HepG2 (cell line): ENCODE measurements at regions not wholly inside any gene's neighbourhood (a gene's known extent, or its start where the extent isn't known, plus 50 kb on each side); places are given as distances from the start of the nearest gene placed in this dataset.

ENCODE experiments used
- ATAC-seq: fragments of 200-7000 bp; cut with Tn5 transposase; 3 replicates; pipeline ENCODE4 v1.9.1; 2020; ENCODE audit warnings: mild to moderate bottlenecking, moderate library complexity
- BruUV-seq: library from RNA; stranded (reverse); fragments of 400-500 nt; replicated peaks from 2 replicates; lab custom pipeline; 2021; lab: Mats Ljungman, UMichigan
- CTCF ChIA-PET: fragments of 300-600 bp; formaldehyde crosslinking; extraction: SDS; loops from one replicate; lab custom pipeline; 2021; ENCODE audit warnings: low total read pairs, inconsistent platforms, low intra/inter-chr PET ratio; lab: Yijun Ruan, JAX
- POLR2A ChIA-PET: fragments of 350-600 bp; sonication (Branson Sonifier 250); formaldehyde crosslinking; loops from one replicate; lab custom pipeline; 2020; ENCODE audit warnings: antibody characterized with exemption, inconsistent platforms; lab: Yijun Ruan, JAX
- DNase-seq: peaks from one replicate; pipeline ENCODE4 v3.0.0-alpha.2; 2015; ENCODE audit warnings: low spot score
- FAIRE-seq: peaks from 3 replicates; lab custom pipeline; 2011; peaks lifted over from hg19 to GRCh38; lab: Jason Lieb, UNC
- H2AFZ ChIP-seq: one replicate; pipeline ENCODE4 v1.6.1; 2011; ENCODE audit warnings: low read length, inconsistent platforms
- H3K27ac ChIP-seq: fragments of 300-600 bp; 3 replicates; pipeline ENCODE4 v1.8.0; 2011; ENCODE audit warnings: mixed run types, mild to moderate bottlenecking, mixed read lengths, low read length, inconsistent platforms; ENCODE audit not compliant: insufficient read depth; ENCODE audit errors: extremely low read length
- H3K27me3 ChIP-seq, 2 experiments: fragments of 200-600 bp in 1 of 2; 2 replicates in 1 of 2; 3 replicates in 1 of 2; pipeline versions ENCODE4 v1.6.0 to v1.8.0; 2011; ENCODE audit warnings: low read length in 2 of 2, mild to moderate bottlenecking in 2 of 2, moderate library complexity in 2 of 2, inconsistent platforms in 1 of 2; ENCODE audit not compliant: insufficient read depth in 2 of 2, control insufficient read depth in 1 of 2
- H3K36me3 ChIP-seq, 2 experiments: fragments of 200-600 bp in 1 of 2; replicated peaks in 1 of 2; 2 replicates in 1 of 2; 3 replicates in 1 of 2; pipeline versions ENCODE4 v1.5.1 to v1.8.0; 2011; ENCODE audit warnings: low read length in 2 of 2, inconsistent platforms in 1 of 2; ENCODE audit not compliant: insufficient read depth in 2 of 2, control insufficient read depth in 1 of 2
- H3K4me1 ChIP-seq: 2 replicates; pipeline ENCODE4 v1.5.1; 2012; ENCODE audit warnings: low read length, inconsistent platforms; ENCODE audit not compliant: insufficient read depth
- H3K4me2 ChIP-seq: 2 replicates; pipeline ENCODE4 v1.6.0; 2011; ENCODE audit warnings: low read depth, low read length, inconsistent platforms
- H3K4me3 ChIP-seq, 3 experiments: fragments of 200-600 bp in 1 of 3; sonication (generic), shearing (Covaris generic) in 1 of 3; replicated peaks in 1 of 3; 2 replicates each; pipeline ENCODE4 v1.5.1; 2011 to 2016; ENCODE audit warnings: low read length in 3 of 3, inconsistent platforms in 2 of 3, low read depth in 2 of 3, mild to moderate bottlenecking in 2 of 3, control low read depth in 1 of 3, mixed read lengths in 1 of 3; ENCODE audit not compliant: insufficient read depth in 1 of 3
- H3K79me2 ChIP-seq: one replicate; pipeline ENCODE4 v1.6.1; 2011; ENCODE audit warnings: low read length, inconsistent platforms; ENCODE audit not compliant: insufficient read depth
- H3K9ac ChIP-seq: 2 replicates; pipeline ENCODE4 v1.6.0; 2011; ENCODE audit warnings: mild to moderate bottlenecking, low read depth, low read length, inconsistent platforms; ENCODE audit not compliant: insufficient read depth
- H3K9me3 ChIP-seq: 2 replicates; pipeline ENCODE4 v1.5.1; 2012; ENCODE audit warnings: mild to moderate bottlenecking, low read length
- H4K20me1 ChIP-seq: 2 replicates; pipeline ENCODE4 v1.6.0; 2011; ENCODE audit warnings: inconsistent platforms, mild to moderate bottlenecking, low read length, moderate library complexity; ENCODE audit not compliant: insufficient read depth
- AKNA ChIP-seq: sonication (generic); formaldehyde crosslinking; IDR thresholded peaks from 2 replicates; pipeline ENCODE4 v1.4.0; 2020; ENCODE audit warnings: missing genetic modification reagents, borderline replicate concordance
- CCDC6 ChIP-seq: sonication (generic); formaldehyde crosslinking; IDR thresholded peaks from 2 replicates; pipeline ENCODE4 v1.8.1; 2022; ENCODE audit warnings: mild to moderate bottlenecking, missing genetic modification reagents, moderate library complexity
- FOXK2 ChIP-seq: fragments of 450-650 bp; IDR thresholded peaks from 2 replicates; pipeline ENCODE4 v1.6.1; 2016
- HINFP ChIP-seq: sonication (generic); formaldehyde crosslinking; IDR thresholded peaks from 2 replicates; pipeline ENCODE4 v1.4.0; 2020; ENCODE audit warnings: low read depth, mild to moderate bottlenecking, missing genetic modification reagents
- KLF6 ChIP-seq: IDR thresholded peaks from 2 replicates; pipeline ENCODE4 v1.8.0; 2016; ENCODE audit warnings: missing biosample characterization, missing genetic modification reagents
- MAZ ChIP-seq, 2 experiments: sonication (generic) in 1 of 2; formaldehyde crosslinking in 1 of 2; IDR thresholded peaks; 2 replicates each; pipeline versions ENCODE4 v1.5.0 to v1.6.1; 2012 to 2020; ENCODE audit warnings: low read depth in 2 of 2, mild to moderate bottlenecking in 2 of 2, borderline replicate concordance in 1 of 2, improper control_type of control experiment in 1 of 2, low read length in 1 of 2, missing genetic modification reagents in 1 of 2, moderate library complexity in 1 of 2
- PTBP1 ChIP-seq: fragments of 200-400 bp; formaldehyde crosslinking; IDR thresholded peaks from 2 replicates; pipeline ENCODE4 v1.6.1; 2018; ENCODE audit warnings: low read length, low read depth; ENCODE audit not compliant: poor library complexity, severe bottlenecking
- ZNF263 ChIP-seq: sonication (generic); formaldehyde crosslinking; IDR thresholded peaks from 2 replicates; pipeline ENCODE4 v1.4.0; 2020; ENCODE audit warnings: missing genetic modification reagents
- ZNF343 ChIP-seq: sonication (generic); formaldehyde crosslinking; IDR thresholded peaks from 2 replicates; pipeline ENCODE4 v1.4.0; 2020; ENCODE audit warnings: mild to moderate bottlenecking, missing genetic modification reagents
- ZNF704 ChIP-seq: sonication (generic); formaldehyde crosslinking; IDR thresholded peaks from 2 replicates; pipeline ENCODE4 v1.8.1; 2023; ENCODE audit warnings: mild to moderate bottlenecking, inconsistent platforms, moderate library complexity, missing genetic modification reagents, borderline replicate concordance
- WGBS: methylation state at CpG from one replicate; pipeline ENCODE4 v1.1.6; 2017; ENCODE audit warnings: low lambda C conversion rate; 5-methylcytosine and 5-hydroxymethylcytosine counted together
- in situ Hi-C: cut with HindIII; loops from 2 replicates; pipeline ENCODE4 v1.10.0; 2017; ENCODE audit warnings: low pct_unique_long_range_greater_than_20kb; ENCODE audit not compliant: extremely low pct_ligation_motif_present
- intact Hi-C: fragments of 100-400 bp; cut with micrococcal nuclease; formaldehyde crosslinking; loops from one replicate; pipeline ENCODE4 v1.10.0; 2022; ENCODE audit not compliant: unreplicated experiment
- TF ChIP-seq, protein P1 (sequence below): IDR thresholded peaks from 2 replicates; pipeline ENCODE4 v1.6.1; 2012; ENCODE audit warnings: low read depth, low read length, improper control_type of control experiment
- TF ChIP-seq, protein P2 (sequence below): sonication (generic); formaldehyde crosslinking; IDR thresholded peaks from 2 replicates; pipeline ENCODE4 v1.5.1; 2020; ENCODE audit warnings: mild to moderate bottlenecking, missing genetic modification reagents

- no TSS peak for BruUV-seq
- H3K27me3 ChIP-seq, result no peaks in the 10 kb centered on the region
- DNase-seq, result no peak
- H3K9ac ChIP-seq, result no peak overlapping the region
- ATAC-seq, result no peak
- no peaks in the 10 kb centered on the region for H3K9me3 ChIP-seq
- H2AFZ ChIP-seq, result no peak overlapping the region
- H3K27ac ChIP-seq, result no peak overlapping the region
- no peak for FAIRE-seq
- no peaks in the 10 kb centered on the region for H4K20me1 ChIP-seq
- CTCF ChIA-PET, result no interaction called here
- no peaks in the 10 kb centered on the region for H3K36me3 ChIP-seq
- POLR2A ChIA-PET, result no interaction called here
- no peaks in the 10 kb centered on the region for H3K79me2 ChIP-seq
- in situ Hi-C loops (no loop called here), intact Hi-C loops (no loop called here)
- H3K4me3 ChIP-seq, result no peak overlapping the region
- H3K4me1 ChIP-seq, result no peaks in the 10 kb centered on the region
- WGBS, result 3% methylated on average over 3 of the region's 3 CpGs
- H3K4me2 ChIP-seq, result no peak overlapping the region
- TF ChIP-seq FOXK2 (no peak), ZNF263 (CRISPR knock-in tag) (no peak), PTBP1 (no peak), ZNF704 (CRISPR knock-in tag) (no peak), ZNF343 (no peak), HINFP (CRISPR knock-in tag) (no peak), KLF6 (CRISPR knock-in tag) (no peak), AKNA (CRISPR knock-in tag) (no peak), MAZ (IDR thresholded peaks at IDR 0.05; ENCODE audit: borderline replicate concordance, low read depth, low read length) (no peak), MAZ (CRISPR knock-in tag; IDR thresholded peaks at IDR 0.05; ENCODE audit: low read depth) (no peak), CCDC6 (CRISPR knock-in tag) (no peak)
- TF ChIP-seq, protein P1, sequence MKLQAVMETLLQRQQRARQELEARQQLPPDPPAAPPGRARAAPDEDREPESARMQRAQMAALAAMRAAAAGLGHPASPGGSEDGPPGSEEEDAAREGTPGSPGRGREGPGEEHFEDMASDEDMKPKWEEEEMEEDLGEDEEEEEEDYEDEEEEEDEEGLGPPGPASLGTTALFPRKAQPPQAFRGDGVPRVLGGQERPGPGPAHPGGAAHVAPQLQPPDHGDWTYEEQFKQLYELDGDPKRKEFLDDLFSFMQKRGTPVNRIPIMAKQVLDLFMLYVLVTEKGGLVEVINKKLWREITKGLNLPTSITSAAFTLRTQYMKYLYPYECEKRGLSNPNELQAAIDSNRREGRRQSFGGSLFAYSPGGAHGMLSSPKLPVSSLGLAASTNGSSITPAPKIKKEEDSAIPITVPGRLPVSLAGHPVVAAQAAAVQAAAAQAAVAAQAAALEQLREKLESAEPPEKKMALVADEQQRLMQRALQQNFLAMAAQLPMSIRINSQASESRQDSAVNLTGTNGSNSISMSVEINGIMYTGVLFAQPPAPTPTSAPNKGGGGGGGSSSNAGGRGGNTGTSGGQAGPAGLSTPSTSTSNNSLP, result no peak
- TF ChIP-seq, protein P2, sequence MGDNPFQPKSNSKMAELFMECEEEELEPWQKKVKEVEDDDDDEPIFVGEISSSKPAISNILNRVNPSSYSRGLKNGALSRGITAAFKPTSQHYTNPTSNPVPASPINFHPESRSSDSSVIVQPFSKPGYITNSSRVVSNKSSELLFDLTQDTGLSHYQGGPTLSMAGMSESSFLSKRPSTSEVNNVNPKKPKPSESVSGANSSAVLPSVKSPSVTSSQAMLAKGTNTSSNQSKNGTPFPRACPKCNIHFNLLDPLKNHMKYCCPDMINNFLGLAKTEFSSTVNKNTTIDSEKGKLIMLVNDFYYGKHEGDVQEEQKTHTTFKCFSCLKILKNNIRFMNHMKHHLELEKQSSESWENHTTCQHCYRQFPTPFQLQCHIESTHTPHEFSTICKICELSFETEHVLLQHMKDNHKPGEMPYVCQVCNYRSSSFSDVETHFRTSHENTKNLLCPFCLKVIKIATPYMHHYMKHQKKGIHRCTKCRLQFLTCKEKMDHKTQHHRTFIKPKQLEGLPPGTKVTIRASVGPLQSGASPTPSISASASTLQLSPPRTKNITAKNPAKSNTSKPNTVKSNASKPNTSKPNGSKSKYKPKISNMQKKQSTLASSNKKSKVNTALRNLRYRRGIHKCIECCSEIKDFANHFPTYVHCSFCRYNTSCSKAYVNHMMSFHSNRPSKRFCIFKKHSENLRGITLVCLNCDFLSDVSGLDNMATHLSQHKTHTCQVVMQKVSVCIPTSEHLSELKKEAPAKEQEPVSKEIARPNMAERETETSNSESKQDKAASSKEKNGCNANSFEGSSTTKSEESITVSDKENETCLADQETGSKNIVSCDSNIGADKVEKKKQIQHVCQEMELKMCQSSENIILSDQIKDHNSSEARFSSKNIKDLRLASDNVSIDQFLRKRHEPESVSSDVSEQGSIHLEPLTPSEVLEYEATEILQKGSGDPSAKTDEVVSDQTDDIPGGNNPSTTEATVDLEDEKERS, result no peak
Observed at GRCh38 chr5:92467695-92468094, 1084.6 kb upstream of the ARRDC3 start.
